Pancreas (tissue), 10 donors: ENCODE measurements at regions not wholly inside any gene's neighbourhood (a gene's known extent, or its start where the extent isn't known, plus 50 kb on each side); places are given as distances from the start of the nearest gene placed in this dataset.

ENCODE experiments used
- ATAC-seq, 4 donors: fragments of 200-7000 bp; cut with Tn5 transposase; one replicate each; pipeline versions ENCODE4 v1.8.0 to v1.9.1; 2020; ENCODE audit warnings: mild to moderate bottlenecking in 4 of 4, moderate library complexity in 4 of 4
- DNase-seq, 6 donors: peaks; one replicate each; pipeline ENCODE4 v3.0.0-alpha.2; 2020
- FAIRE-seq: peaks from 2 replicates; lab custom pipeline; 2012; peaks lifted over from hg19 to GRCh38; lab: Jason Lieb, UNC
- H3K27ac ChIP-seq, 4 donors: fragments of 200-600 bp; sonication (generic); 1 replicate in 3 of 4; 2 replicates in 1 of 4; pipeline versions ENCODE4 v1.5.0 to v1.8.0; 2020
- H3K27me3 ChIP-seq, 4 donors: fragments of 200-600 bp; one replicate each; pipeline ENCODE4 v1.8.0; 2021
- H3K36me3 ChIP-seq, 3 donors: fragments of 200-600 bp; sonication (generic) in 1 of 3; one replicate each; pipeline versions ENCODE4 v1.5.0 to v1.8.0; 2020 to 2021
- H3K4me1 ChIP-seq, 3 donors: fragments of 200-600 bp; one replicate each; pipeline ENCODE4 v1.8.0; 2021
- H3K4me3 ChIP-seq, 4 donors: fragments of 200-600 bp; sonication (generic) in 2 of 4; one replicate each; pipeline versions ENCODE4 v1.5.0 to v1.8.0; 2020 to 2021
- H3K9me3 ChIP-seq, 4 donors: fragments of 200-600 bp; one replicate each; pipeline ENCODE4 v1.8.0; 2021
- CTCF ChIP-seq, 4 donors: fragments of 200-600 bp; sonication (generic) in 3 of 4; IDR thresholded peaks; one replicate each; pipeline versions ENCODE4 v1.5.0 to v1.8.0; 2021; ENCODE audit warnings: antibody characterized with exemption in 4 of 4
- WGBS, 2 donors: extraction: QIAGEN DNeasy Blood & Tissue Kit; methylation state at CpG; one replicate each; pipeline ENCODE4 v1.1.7; 2013; 5-methylcytosine and 5-hydroxymethylcytosine counted together
- intact Hi-C, 3 donors: fragments of 100-400 bp; cut with DNase I; formaldehyde crosslinking; loops; one replicate each; pipeline versions ENCODE4 v1.11.1 to v1.14.2; 2022
- donor health status: healthy with polysubstance abuse.
- donor health status: DM: no; HTN: no; CAD: no; lungs with moderate emphysema.
- donor health status: DM: no; HTN: no; CAD: no.
- donor health status: control.
- donor health status: control.
- donor health status: Bipolar disorder and iron deficiency.
- donor health status: DM: yes; HTN: yes; CAD: no.
- donor health status: DM: no; HTN: no; CAD: no.
- donor health status: DM: no; HTN: no; CAD: no.
- donor health status: DM: yes; HTN: yes; CAD: no.

DNA sequence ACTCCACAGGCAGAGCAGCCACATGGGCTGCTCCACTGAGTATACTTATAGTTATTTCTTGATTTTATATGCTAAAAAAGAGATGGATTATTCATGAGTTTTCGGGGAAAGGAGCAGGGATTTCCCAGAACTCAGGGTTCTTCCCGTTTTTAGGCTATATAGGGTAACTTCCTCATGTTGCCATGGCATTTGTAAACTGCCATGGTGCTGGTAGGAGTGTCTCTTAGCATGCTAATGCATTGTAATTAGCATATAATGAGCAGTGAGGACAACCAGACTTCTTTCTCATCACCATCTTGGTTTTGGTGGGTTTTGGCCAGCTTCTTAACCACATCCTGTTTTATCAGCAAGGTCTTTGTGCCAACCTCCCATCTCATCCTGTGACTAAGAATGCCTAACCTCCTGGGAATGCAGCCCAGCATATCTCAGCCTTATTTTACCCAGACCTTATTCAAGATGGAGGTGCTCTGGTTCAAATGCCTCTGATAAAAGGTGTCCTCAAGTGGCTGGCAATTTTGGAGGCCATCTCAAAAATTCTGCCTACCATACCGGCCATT, 213.0 kb upstream of the VEGFC start:
- Histone ChIP-seq H3K27ac (no peak overlapping the region), H3K4me3 (no peak overlapping the region), H3K36me3 (no peaks in the 10 kb centered on the region), H3K9me3 (no peaks in the 10 kb centered on the region), H3K27me3 (no peaks in the 10 kb centered on the region), H3K4me1 (no peaks in the 10 kb centered on the region)
- 40 to 43% methylated on average over 3 of the region's 3 CpGs for WGBS, 2 donors
- no peak for TF ChIP-seq CTCF (IDR thresholded peaks at IDR 0.05)
- DNase-seq: no peak
- intact Hi-C loops: no loop called here
- FAIRE-seq: no peak
- ATAC-seq: no peak

DNA sequence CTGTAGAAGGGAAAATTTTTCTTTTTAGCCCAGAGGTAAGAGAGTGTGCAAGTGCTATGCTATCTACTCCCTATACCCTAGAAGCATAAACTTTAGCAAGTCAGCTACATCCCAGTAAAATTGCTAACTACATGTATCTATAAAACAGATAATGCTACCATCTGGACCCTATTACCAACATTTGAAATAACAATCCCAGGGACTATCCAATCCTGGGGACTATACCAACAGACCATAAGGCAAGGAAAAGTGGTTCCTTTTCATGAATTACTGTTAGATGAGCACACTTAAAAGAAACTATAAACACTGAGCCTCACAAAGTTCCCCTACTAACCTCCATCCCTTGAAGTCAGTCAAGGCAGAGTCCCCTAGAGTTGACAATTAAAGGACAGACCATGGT, 213.6 kb upstream of the VEGFC start:
- ATAC-seq (no peak), DNase-seq (no peak), FAIRE-seq (no peak)
- intact Hi-C loops: no loop called here
- no peaks in the 10 kb centered on the region for H3K27me3 ChIP-seq
- H3K4me1 ChIP-seq: no peaks in the 10 kb centered on the region
- H3K27ac ChIP-seq: no peak overlapping the region
- no peaks in the 10 kb centered on the region for H3K9me3 ChIP-seq
- no peak overlapping the region for H3K4me3 ChIP-seq
- no peaks in the 10 kb centered on the region for H3K36me3 ChIP-seq
- TF ChIP-seq CTCF (IDR thresholded peaks at IDR 0.05): no peak

GRCh38 chr4:177008071-177008835, 215.5 kb upstream of the VEGFC start:
- no peak overlapping the region for H3K4me3 ChIP-seq
- H3K27me3 ChIP-seq: no peaks in the 10 kb centered on the region
- H3K9me3 ChIP-seq: no peaks in the 10 kb centered on the region
- FAIRE-seq (no peak), ATAC-seq (no peak), DNase-seq (no peak)
- no peaks in the 10 kb centered on the region for H3K36me3 ChIP-seq
- 42 to 71% methylated on average over 1 of the region's 1 CpG for WGBS, 2 donors
- no peak overlapping the region for H3K27ac ChIP-seq
- no peaks in the 10 kb centered on the region for H3K4me1 ChIP-seq
- no peak for TF ChIP-seq CTCF (IDR thresholded peaks at IDR 0.05)
- intact Hi-C loops: no loop called here

DNA sequence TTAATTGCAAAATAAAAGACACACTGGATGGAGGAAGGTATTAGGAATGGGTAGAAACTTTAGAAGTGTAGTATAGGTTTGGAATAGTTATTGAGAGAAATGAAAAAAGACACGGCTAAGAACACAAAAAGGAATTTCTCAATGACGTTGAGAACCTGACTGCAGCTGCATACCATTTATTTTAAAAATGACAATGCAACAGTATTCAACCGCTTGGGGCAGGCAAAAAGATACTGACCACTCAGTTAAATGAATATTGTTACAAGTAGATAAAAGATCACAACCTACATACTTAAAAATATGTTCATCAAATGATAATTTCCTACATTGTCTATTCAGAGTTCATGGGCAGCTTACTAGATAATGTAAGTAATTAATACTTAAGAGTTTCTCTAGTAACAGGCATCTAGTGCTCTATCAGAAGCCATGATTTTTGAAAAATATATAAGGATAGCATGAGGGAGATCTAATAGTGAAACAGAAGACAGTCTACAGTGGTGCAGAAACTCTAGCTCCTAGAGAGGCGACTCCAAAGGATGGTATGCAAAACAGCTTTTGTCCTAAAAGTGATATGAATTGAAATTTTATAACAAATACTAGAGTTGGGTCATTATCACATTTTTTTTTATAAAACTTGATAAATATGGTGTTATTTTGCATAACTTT, 216.2 kb upstream of the VEGFC start:
- intact Hi-C loops: no loop called here
- FAIRE-seq (no peak), ATAC-seq (no peak), DNase-seq (no peak)
- Histone ChIP-seq H3K4me1 (no peaks in the 10 kb centered on the region), H3K27ac (no peak overlapping the region), H3K4me3 (no peak overlapping the region), H3K27me3 (no peaks in the 10 kb centered on the region), H3K9me3 (no peaks in the 10 kb centered on the region), H3K36me3 (no peaks in the 10 kb centered on the region)
- 43 to 57% methylated on average over 4 of the region's 4 CpGs for WGBS, 2 donors
- no peak for TF ChIP-seq CTCF (IDR thresholded peaks at IDR 0.05)

GRCh38 chr4:177010418-177010817, 217.7 kb upstream of the VEGFC start:
- TF ChIP-seq CTCF (IDR thresholded peaks at IDR 0.05): no peak
- H3K4me1 ChIP-seq: no peaks in the 10 kb centered on the region
- H3K9me3 ChIP-seq: no peaks in the 10 kb centered on the region
- intact Hi-C loops: no loop called here
- H3K4me3 ChIP-seq: no peak overlapping the region
- H3K36me3 ChIP-seq: no peaks in the 10 kb centered on the region
- no peak overlapping the region for H3K27ac ChIP-seq
- H3K27me3 ChIP-seq: no peaks in the 10 kb centered on the region
- 35 to 43% methylated on average over 2 of the region's 2 CpGs for WGBS, 2 donors
- DNase-seq (no peak), FAIRE-seq (no peak), ATAC-seq (no peak)
